GM12892 (cell line): ENCODE measurements at regions not wholly inside any gene's neighbourhood (a gene's known extent, or its start where the extent isn't known, plus 50 kb on each side); places are given as distances from the start of the nearest gene placed in this dataset.

Experiments used
- POLR2A ChIP-seq: IDR thresholded peaks from 2 replicates; pipeline ENCODE4 v1.6.1; 2011; ENCODE audit warnings: low read depth, low read length, control low read depth
- POLR2AphosphoS5 ChIP-seq: IDR thresholded peaks from 2 replicates; pipeline ENCODE4 v1.6.1; 2011; ENCODE audit warnings: low read depth, low read length, control low read depth

GRCh38 chr18:74013955-74014354 is 133.7 kb downstream of the FBXO15 start:
- TF ChIP-seq POLR2A, result no peak
- TF ChIP-seq POLR2AphosphoS5, result no peak
